ENCODE measurements at regions not wholly inside any gene's neighbourhood (a gene's known extent, or its start where the extent isn't known, plus 50 kb on each side); places are given as distances from the start of the nearest gene placed in this dataset.
"Not testable (repeated sequence)": the region's sequence is repeated elsewhere in the genome, so short reads cannot be mapped to it uniquely, and the experiment has no call there.

DNA sequence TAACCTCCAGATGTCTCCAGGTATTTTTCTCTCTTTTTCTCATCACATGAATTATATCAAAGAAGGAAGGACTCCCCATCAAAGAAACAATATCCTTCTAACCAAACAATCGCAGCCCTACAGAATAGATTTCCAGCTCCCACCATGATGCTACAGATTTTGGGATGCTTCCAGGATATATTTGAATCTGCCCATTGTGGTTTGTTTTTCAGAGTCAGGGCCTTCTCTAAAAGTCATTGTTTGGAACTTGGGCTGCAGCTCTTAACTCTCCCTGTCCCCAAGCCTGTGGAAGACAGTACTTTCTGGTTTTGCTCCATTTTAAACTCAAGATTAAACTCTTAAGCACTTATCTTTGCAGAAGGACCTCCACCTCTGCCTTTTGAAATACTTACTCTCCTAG lies 223.2 kb downstream of the PMAIP1 start:
- DNase-seq = no peak

DNA sequence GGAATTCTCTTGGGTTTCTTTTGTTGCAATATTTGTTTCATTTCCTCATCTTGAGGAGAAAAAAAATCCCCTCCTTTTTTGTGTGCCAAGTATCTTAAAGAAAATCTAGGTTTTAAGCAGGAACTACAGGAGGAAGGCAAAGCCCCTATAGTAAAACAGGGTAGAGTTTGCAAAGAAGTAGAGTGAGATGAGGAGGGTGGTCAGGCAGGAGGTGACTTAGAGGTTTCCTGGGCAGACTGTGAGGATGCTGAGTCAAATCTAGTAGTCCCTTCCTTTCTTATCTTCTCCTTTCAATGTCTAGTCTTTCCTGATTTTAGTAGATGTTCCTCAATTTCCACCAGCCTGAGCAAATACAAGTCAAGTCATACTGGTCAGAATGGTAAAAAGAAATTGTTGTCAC lies 222.5 kb downstream of the PMAIP1 start:
- DNase-seq = no peak

DNA sequence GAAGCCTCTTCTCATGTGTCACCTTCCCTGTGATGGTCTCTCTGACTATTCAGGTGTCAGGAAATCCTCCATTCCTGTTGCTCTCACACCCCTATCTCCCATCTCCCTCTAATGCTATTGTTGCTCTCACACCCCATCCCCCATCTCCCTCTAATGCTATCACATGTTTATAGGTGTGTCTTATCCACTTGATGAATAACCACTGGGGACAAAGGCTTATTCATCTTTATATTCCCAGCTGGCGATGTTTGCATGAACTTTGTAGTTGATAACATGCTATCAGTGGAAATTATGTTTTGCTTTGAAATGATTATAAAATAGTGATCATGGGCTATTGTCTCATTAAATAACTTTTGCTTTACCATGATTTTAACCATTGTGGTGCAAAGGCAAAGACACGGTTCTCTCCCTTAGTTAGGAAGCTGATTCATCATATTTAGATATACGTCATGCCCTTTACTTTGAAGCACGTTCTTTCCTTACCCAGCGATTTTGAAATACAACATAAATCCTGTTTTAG lies 220.5 kb downstream of the PMAIP1 start:
- peak; percentile 42 for DNase-seq

DNA sequence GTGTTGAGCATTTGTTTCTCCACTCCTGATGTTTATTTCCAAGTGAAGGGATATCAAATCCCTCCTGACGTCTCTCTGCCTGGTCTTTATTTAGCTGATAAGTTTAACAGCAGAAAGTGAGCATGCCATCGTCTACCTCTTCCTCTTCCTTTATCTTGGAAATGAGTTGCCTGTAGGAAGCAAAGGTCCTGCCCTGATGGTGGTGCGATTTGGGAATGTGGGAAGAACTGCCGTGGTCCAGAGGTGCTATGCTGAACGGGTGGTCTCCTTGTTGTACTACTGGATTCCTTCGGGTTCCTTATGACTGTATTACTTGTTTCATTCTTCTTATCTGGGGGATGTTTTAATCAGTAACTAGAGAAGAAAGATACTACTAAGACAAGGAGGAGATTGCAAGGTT lies 217.5 kb downstream of the PMAIP1 start:
- no peak for DNase-seq

DNA sequence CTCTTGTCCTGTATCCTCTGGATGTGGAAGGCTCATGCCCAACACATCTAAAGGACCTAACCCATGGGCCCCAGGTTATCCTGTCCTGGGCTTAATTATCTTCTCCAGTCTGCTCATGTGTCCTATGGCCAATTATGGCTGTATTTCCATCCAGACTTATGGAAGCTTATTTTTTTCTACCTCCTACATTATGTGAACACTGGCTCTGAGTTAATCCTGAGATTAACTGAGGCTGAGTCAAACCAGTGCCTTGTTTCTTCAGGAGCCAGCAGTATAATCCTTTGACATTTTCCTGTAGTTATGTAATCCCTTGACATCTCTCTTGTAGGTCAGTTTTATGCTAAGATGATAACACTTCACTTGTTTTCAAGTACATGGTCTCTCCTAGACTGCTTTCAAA lies 213.6 kb downstream of the PMAIP1 start:
- DNase-seq = no peak

DNA sequence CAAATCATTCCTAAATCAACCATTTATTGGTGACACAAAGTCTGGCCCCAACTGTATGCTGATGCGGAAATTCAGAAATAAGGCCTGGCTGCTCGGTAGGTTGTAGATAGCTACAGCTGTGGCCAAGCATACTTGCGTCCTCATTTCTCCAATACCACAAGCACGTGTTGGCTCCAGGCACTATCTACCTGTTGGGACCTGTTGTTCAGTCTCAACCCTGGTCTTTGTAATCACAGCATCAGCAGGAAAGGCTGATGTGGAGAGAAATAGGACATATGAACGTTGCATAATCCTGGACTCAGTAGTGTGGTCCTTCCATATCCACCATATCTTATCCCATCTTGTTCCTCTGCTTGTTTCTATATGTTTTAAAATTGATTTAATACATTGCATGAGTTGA lies 212.6 kb downstream of the PMAIP1 start:
- no peak for DNase-seq

DNA sequence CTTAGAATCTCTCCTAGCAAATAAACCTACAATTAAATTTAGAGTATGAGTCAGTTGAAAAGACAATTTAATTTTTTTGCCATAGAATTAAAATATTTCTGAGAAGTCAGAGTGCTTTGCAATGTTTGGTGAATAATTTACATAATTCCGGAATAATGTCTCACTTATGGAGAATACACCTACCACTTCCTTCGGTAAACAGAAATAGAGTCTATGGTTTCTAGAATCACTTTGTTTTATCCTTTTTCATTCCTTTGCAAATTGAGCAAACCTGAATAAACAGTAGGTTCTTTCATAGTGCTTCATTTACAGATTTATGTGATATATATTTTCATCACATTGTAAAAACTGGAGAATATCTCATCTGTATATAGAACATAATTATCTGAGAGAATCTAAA lies 211.7 kb downstream of the PMAIP1 start:
- DNase-seq = no peak

DNA sequence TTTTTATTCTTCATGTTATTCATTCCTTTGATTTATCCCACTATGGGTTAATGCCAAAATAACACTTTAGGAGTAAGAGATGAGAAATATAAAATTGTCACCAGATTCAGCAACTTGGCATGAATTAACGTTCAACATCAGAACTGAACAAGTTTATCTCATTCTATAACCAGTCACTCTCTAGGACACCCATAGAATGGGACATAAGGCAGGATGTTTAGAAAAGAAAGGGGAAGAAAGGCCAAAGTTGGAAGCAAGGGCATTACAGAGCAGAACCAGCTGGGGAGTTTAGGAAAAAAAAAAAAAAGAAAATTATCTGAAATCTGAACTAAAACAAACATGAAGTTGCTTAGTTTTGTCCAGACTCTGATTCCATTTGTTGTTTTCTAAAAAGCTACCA lies 211.0 kb downstream of the PMAIP1 start:
- DNase-seq = no peak

DNA sequence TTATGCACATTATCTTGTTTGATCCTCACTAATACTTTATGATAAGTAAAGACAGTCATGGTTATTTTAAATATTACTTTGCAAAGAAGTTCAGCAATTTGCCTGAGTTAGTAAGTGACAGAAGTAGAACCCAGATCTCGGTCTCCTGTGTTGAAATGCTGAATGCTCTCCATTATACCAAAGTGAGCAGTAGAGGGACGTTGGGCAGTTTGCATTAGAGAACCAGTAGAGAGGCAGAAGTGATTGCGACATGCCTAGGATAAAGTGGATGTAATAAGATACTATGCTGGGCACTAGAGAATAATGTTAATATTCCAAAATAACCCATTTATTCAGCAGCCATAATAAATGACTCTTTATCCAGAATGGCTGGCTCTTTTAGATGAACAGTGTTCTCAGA lies 201.0 kb downstream of the PMAIP1 start:
- DNase-seq = no peak

DNA sequence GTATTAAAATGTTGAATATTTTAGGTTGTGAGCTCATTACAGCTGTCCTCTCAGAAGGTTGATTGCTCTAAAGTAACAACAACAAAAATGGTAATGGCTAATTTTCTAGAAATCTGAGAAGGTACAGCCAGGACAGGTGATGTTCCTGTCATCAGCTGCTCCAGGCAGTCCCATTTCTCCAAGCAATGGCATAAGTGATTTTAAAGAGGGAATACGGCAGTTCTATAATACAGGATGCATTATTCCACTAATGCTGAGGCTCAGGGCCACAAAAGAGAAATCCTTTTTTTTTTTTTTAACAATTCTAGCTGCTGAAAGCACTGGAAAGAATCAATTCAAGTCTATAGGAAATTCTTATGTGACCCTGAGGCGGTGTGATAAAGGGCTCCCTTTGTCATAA lies 199.9 kb downstream of the PMAIP1 start:
- DNase-seq = no peak

DNA sequence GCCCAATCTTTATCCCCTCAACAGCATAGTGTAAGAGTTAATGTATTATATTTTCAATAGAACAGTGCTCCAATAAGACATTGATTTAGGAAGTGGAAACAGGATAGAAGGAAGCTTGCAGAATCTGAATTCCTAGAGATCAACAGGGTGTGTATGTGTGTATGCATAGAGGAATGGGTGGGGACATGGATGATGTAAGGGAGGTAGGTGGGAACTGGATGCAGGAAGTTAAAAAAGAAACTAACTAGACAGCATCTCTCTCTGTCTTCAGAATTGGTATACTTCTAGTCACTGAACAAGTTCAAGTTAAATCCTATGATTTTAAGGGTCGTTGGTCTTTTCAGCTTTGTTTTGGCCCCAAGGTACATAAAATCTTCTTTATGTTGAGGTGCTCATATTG lies 196.6 kb downstream of the PMAIP1 start:
- DNase-seq = no peak

DNA sequence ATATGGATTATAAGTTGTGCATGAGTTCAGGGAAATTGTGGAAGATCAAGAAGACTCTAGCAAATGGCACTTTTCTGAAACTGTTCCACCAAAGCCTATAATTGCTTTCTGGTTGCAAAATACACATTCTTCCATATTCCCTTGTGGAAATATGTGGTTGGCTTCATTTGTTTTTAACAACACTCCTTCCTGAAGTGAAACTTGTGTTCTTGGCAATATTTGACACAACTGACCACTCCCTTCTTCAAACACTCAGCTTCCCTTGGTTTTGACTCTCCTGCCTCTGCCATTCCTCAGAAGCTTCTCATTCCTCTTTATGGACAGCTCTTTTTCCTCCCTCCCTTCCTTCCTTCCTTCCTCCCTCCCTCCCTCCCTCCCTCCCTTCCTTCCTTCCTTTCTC lies 192.3 kb downstream of the PMAIP1 start:
- DNase-seq = no peak

DNA sequence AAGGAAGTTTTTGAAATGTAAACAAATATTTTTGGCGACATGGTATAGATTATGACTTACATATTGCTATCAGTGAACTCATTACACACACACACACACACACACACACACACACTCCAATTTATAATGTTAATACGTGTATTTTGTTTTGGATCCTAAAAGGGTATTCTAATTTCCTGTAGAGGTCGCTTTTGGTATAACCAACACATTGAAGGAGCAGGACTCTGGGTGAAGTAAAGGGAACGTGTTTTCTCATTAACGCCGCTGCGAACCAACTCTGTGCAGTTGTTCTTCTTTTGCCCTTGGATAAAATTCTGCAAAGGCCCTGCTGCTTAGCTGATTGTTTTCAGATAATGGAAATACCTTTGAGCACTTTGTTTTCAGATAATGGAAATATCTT lies 190.4 kb downstream of the PMAIP1 start:
- no peak for DNase-seq

DNA sequence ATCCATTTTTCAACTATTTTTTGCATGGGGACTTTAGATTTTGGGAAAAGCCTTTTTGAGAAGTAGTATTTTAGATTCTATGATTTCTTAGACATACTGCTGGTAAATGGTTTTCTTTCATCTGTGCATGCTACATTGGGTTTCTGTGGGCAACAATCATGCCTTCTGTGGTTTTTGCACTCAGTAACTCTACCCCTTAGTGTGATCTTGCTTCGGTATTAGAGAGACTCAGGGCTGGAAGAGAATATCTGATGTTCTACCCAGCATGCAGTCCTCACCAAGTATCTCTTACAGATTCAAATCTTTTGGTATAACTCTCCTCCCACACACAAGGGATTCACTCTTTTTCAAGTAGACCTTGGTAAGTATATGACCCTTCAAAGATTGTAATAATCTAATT lies 183.0 kb downstream of the PMAIP1 start:
- no peak for DNase-seq

DNA sequence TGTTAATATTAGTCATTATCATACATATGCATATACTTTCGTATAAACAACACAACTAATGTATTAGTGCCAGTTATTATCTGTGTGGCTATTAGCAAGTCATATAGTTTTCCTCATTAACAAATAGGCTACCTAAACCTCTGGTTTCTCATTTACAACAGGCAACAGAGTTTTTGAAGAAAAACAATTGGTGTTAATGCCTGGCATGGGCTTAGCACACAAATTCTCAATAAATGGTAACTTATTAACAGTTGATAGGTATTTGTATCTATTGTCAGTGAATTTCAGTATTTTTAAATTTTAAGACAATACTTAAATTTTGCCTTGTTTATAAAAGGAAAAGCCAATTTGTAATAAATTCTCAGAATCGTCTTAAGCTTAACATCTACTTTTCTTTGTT lies 182.5 kb downstream of the PMAIP1 start:
- DNase-seq = no peak

DNA sequence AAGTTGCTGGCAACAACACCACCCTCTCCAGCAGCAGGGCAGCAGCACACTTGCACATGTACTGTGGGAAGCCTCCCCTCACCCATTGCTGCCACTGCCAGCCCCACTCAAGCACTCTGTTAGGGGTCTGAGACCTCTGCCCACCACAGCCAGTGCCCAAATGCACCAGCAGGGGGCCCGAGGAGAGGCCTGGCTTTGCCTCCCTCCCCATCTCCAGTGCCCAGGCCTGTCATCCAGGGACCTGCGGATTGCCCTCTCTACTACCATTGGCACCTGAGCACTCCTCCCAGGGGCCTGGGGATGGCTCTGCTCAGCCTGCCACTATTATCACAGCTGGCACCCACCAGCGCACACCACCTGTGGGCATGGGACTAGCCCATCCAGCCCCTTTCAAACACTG lies 175.7 kb downstream of the PMAIP1 start:
- DNase-seq = no peak

DNA sequence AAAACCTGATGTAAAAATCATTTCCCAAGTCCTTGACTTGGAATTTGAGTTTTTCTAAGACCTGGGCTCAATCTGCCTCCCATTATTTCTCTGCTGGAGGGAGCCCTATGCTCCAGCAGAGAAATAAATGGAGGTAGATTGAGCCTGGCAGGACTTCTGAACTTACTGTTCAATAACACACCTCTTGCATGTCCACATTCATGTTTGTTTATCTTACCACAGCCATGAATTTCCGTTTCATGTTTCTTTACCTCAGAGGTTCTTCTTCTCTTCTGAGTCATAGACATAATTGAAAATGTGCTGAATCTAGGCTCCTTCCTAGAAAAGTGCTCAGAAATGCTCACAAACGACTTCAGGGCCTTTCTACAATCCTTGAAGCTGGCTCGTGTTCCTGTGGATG lies 170.8 kb downstream of the PMAIP1 start:
- DNase-seq = no peak

DNA sequence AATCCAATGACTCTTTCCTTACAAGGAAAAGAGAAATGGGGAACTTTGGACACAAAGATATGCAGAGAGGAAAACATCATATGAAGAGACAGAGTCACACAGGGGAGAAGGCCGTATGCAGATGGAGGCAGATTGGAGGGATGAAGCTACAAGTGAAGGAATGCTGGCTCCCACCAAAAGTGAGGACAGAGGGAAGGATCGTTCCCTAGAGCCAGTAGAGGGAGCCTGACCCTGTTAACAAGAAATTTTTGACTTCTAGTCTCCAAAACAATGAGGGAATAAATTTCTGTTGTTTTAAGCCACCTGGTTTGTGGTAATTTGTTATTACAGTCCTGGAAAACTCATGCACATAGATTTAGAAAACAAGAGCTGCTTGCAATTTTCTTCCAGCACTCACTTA lies 169.3 kb downstream of the PMAIP1 start:
- DNase-seq = no peak

DNA sequence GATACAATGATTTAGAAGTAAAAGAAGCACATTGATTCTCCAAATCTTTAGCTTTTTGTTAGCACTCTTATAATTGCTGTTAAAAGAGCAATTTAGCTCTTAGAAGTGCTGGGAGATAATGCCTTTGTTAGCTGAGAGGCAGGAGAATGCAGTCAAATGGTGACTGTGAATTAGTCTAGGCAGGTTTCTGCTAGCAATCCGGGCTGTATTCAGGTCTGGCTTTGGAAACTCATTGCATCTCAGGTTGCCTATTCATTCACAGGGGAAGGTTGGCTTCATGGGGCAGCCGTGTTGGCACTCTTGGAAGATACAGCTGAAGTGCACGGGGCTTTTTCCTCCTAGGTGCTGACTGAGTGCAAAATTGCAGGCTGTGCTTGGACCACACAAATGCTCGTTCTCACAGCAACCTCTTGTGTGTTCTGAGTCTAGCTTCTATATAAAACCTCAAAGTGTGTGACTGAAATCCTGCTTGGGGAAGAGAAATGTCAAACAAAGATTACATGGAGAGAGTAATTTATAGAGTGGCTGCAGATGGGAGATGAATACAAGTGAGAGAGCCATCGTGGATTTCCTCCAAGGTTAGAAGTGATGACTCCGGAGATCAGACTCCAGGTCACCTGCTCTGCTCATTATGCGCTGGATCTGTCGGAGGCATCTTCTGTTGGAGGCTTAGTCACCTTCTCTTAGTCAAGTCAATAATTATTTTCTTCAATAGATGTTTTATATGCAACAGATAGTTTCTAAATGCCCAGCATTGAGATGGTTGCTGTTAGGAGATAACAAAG lies 167.8 kb downstream of the PMAIP1 start:
- no peak for DNase-seq

DNA sequence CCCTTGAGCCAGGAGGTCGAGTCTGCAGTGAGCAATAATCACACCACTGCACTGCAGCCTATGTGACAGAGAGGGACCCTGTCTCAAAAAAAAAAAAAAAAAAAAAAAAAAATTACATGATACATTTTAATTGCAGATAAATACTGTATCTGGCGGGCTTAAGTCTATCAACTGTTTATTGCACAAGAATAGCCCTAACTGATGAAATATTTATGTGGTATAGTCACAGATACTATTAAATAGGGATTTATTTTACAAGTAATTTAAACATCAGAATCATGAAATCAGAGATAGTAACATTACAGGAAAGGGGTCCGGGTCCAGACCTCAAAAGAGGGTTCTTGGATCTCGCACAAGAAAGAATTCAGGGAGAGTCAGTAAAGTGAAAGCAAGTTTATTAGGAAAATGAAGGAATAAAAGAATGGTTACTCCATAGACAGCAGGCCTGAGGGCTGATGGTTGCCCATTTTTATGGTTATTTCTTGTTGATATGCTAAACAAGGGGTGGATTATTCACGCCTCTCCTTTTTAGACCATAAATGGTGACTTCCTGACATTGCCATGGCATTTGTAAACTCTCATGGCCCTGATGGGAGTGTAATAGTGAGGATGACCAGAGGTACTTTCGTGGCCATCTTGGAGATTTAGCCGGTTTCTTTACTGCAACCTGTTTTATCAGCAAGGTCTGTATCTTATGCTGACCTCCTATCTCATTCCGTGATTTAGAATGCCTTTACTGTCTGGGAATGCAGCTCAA lies 166.6 kb downstream of the PMAIP1 start:
- DNase-seq = no peak

DNA sequence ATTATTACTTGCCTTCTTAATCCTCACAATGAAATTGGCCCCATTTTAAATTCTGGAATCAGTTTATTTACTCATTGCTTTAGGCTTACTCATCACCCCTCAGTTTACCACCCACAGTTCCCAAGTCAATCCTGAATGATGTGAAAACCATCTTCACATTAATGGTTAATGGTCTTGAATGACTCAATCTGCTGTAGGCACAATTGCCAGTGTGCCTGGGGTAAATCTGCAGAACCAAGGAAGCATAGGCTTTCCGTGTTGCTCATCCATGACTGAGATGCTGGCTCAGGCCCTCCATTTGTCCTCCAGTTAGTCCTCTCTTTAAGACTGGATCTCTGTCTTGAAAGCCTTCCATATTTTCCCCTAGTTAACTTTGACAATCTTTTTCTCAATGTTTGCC lies 164.5 kb downstream of the PMAIP1 start:
- no peak for DNase-seq

DNA sequence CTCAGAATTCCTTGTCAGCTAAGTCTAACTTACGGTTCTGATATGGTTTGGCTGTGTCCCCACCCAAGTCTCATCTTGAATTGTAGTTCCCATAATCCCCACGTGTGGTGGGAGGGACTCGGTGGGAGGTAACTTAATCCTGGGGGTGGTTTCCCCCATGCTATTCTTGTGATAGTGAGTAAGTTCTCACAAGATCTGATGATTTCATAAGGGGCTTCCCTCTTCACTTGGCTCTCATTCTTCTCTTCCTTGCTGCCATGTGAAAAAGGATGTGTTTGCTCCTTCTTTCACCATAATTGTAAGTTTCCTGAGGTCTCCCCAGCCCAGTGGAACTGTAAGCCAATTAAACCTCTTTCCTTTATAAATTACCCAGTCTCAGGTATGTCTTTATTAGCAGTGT lies 163.0 kb downstream of the PMAIP1 start:
- DNase-seq = not testable (repeated sequence)

DNA sequence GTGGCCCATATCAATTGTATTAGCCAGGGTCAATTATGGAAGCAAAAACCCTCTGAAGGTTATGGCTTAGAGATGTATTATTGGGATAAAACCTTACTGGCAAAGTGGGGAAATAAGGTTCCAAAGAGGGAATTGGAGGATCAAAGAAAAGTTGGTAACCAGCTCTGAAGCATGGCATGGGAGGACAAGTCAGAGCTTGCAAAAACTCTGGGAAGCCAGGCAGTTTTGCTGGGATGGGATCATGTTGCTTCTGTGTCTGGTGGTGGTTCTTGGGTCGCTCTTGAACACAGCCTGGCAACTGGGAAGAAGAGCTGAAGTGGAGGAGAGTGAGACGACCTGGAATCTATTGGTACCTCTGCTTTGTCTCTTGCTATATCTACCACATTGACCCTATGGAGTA lies 162.6 kb downstream of the PMAIP1 start:
- DNase-seq = no peak

DNA sequence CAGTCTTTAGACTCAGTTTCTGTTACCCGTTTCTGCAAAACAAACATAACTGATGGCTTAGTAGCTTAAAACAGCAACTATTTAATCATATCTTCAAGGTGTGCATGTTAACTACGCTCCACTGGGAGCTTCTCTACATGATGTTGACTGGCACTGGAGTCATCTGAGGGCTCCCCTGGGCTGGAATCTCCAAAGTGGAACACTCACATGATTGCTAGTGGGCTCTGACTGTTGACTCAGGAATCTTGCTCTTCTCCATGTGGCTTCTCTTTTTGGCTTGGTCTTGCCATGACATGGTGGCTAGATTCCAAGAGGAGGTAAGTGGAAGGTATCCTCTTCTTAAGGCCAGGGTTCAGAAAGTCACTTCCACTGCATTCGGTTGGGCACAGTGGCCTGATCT lies 160.8 kb downstream of the PMAIP1 start:
- DNase-seq = no peak

DNA sequence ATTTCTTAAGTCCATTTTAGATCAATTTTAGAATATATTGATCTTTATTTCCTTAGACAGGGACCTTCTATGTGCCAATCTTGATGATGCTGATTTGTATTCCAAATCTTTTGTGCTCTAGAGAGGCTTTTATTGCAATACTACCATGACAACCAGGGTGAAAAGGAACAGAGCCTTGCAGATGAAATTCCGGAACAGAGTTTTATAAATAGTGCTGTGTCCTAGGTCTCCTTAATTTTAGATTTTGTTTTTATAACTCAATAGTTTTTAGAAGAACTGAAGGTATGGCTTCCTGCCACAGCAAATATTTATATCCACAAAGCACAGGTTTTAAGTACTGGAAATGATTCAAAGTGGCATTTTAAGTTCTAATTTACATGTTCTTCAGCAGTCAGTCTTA lies 160.2 kb downstream of the PMAIP1 start:
- no peak for DNase-seq

Data from COR-L47 (cell line).